Pancreas (tissue), 10 donors: ENCODE measurements at regions not wholly inside any gene's neighbourhood (a gene's known extent, or its start where the extent isn't known, plus 50 kb on each side); places are given as distances from the start of the nearest gene placed in this dataset.

Experiments
- ATAC-seq, 4 donors: fragments of 200-7000 bp; cut with Tn5 transposase; one replicate each; pipeline versions ENCODE4 v1.8.0 to v1.9.1; 2020; ENCODE audit warnings: mild to moderate bottlenecking in 4 of 4, moderate library complexity in 4 of 4
- DNase-seq, 6 donors: peaks; one replicate each; pipeline ENCODE4 v3.0.0-alpha.2; 2020
- FAIRE-seq: peaks from 2 replicates; lab custom pipeline; 2012; peaks lifted over from hg19 to GRCh38; lab: Jason Lieb, UNC
- H3K27ac ChIP-seq, 4 donors: fragments of 200-600 bp; sonication (generic); 1 replicate in 3 of 4; 2 replicates in 1 of 4; pipeline versions ENCODE4 v1.5.0 to v1.8.0; 2020
- H3K27me3 ChIP-seq, 4 donors: fragments of 200-600 bp; one replicate each; pipeline ENCODE4 v1.8.0; 2021
- H3K36me3 ChIP-seq, 3 donors: fragments of 200-600 bp; sonication (generic) in 1 of 3; one replicate each; pipeline versions ENCODE4 v1.5.0 to v1.8.0; 2020 to 2021
- H3K4me1 ChIP-seq, 3 donors: fragments of 200-600 bp; one replicate each; pipeline ENCODE4 v1.8.0; 2021
- H3K4me3 ChIP-seq, 4 donors: fragments of 200-600 bp; sonication (generic) in 2 of 4; one replicate each; pipeline versions ENCODE4 v1.5.0 to v1.8.0; 2020 to 2021
- H3K9me3 ChIP-seq, 4 donors: fragments of 200-600 bp; one replicate each; pipeline ENCODE4 v1.8.0; 2021
- WGBS, 2 donors: extraction: QIAGEN DNeasy Blood & Tissue Kit; methylation state at CpG; one replicate each; pipeline ENCODE4 v1.1.7; 2013; 5-methylcytosine and 5-hydroxymethylcytosine counted together
- intact Hi-C, 3 donors: fragments of 100-400 bp; cut with DNase I; formaldehyde crosslinking; loops; one replicate each; pipeline versions ENCODE4 v1.11.1 to v1.14.2; 2022
- TF ChIP-seq, protein P1 (sequence below), 4 donors: fragments of 200-600 bp; sonication (generic) in 3 of 4; IDR thresholded peaks; one replicate each; pipeline versions ENCODE4 v1.5.0 to v1.8.0; 2021; ENCODE audit warnings: antibody characterized with exemption in 4 of 4
- donor health status: healthy with polysubstance abuse.
- donor health status: DM: no; HTN: no; CAD: no; lungs with moderate emphysema.
- donor health status: DM: no; HTN: no; CAD: no.
- donor health status: control.
- donor health status: control.
- donor health status: Bipolar disorder and iron deficiency.
- donor health status: DM: yes; HTN: yes; CAD: no.
- donor health status: DM: no; HTN: no; CAD: no.
- donor health status: DM: no; HTN: no; CAD: no.
- donor health status: DM: yes; HTN: yes; CAD: no.

DNA sequence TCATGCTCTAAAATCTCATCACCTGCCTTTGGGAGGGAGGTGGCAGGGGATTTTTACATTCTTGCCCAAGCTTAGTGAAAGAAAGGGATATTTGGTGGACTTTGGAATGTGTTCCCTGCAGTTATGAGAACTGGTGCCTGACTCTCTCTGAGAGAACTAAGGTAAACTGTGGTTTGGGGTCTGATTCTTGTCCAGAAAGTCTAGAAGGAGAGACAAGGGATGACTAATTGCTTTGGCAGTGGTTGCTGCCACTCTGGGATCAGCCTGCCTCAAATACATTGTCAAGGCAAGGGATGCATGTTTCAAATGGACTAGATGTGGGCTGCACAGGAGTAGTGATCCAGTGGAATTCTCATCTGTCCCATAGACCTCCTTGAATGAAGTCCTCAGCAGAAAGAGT, 115.2 kb downstream of the DDIT4L start:
- intact Hi-C loops, result no loop called here
- H3K36me3 ChIP-seq, result no peaks in the 10 kb centered on the region
- no peak for DNase-seq
- no peaks in the 10 kb centered on the region for H3K4me1 ChIP-seq
- H3K27me3 ChIP-seq, result no peaks in the 10 kb centered on the region
- no peaks in the 10 kb centered on the region for H3K9me3 ChIP-seq
- no peak overlapping the region for H3K27ac ChIP-seq
- ATAC-seq, result no peak
- no peak for FAIRE-seq
- no peak overlapping the region for H3K4me3 ChIP-seq
- TF ChIP-seq, protein P1, sequence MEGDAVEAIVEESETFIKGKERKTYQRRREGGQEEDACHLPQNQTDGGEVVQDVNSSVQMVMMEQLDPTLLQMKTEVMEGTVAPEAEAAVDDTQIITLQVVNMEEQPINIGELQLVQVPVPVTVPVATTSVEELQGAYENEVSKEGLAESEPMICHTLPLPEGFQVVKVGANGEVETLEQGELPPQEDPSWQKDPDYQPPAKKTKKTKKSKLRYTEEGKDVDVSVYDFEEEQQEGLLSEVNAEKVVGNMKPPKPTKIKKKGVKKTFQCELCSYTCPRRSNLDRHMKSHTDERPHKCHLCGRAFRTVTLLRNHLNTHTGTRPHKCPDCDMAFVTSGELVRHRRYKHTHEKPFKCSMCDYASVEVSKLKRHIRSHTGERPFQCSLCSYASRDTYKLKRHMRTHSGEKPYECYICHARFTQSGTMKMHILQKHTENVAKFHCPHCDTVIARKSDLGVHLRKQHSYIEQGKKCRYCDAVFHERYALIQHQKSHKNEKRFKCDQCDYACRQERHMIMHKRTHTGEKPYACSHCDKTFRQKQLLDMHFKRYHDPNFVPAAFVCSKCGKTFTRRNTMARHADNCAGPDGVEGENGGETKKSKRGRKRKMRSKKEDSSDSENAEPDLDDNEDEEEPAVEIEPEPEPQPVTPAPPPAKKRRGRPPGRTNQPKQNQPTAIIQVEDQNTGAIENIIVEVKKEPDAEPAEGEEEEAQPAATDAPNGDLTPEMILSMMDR (IDR thresholded peaks at IDR 0.05), result no peak

DNA sequence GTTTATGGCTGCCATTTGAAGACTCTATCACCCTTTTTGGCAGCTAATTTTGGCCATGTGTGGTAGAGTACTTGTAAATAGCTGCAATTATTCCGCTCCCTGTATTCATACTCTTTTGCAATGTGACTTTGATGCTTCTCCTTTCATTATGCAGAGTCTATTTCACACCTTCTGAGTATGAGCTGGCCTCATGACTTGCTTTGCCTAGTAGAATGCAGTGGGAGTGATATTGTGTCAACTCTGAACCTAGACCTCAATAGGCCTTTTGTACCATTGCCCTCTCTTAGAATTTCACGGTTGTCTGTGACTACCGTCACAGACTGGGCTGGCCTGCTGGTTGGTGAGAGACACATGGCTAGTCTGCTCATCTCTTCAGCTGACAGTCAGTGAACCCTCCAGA, 118.8 kb downstream of the DDIT4L start:
- Histone ChIP-seq H3K9me3 (no peaks in the 10 kb centered on the region), H3K4me3 (no peak overlapping the region), H3K36me3 (no peaks in the 10 kb centered on the region), H3K4me1 (no peaks in the 10 kb centered on the region), H3K27ac (no peak overlapping the region), H3K27me3 (no peaks in the 10 kb centered on the region)
- 94% methylated on average over 3 of the region's 3 CpGs for WGBS, 2 donors
- intact Hi-C loops, result no loop called here
- ATAC-seq, result no peak
- DNase-seq, result no peak
- TF ChIP-seq, protein P1 (IDR thresholded peaks at IDR 0.05), result no peak
- no peak for FAIRE-seq

DNA sequence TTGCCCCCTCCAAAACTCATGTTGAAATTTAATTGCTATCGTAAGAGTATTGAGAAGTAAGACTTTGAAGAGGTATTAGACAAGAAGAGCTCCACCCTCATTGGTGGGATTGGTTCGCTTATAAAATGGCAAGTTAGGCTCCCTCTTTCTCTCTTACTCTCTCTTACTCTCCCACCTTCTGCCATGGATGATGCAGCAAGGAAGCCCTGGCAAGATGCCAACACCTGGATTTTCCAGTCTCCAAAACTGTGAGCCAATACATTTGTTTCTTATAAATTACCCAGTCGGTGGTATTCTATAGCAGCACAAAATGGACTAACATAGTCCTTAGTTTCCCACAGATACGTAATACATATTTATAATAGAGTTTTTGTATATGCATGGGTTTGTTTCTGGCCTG, 119.4 kb downstream of the DDIT4L start:
- Histone ChIP-seq H3K27ac (no peak overlapping the region), H3K27me3 (no peaks in the 10 kb centered on the region), H3K4me3 (no peak overlapping the region), H3K4me1 (no peaks in the 10 kb centered on the region), H3K36me3 (no peaks in the 10 kb centered on the region), H3K9me3 (no peaks in the 10 kb centered on the region)
- intact Hi-C loops, result no loop called here
- ATAC-seq (no peak), FAIRE-seq (no peak), DNase-seq (no peak)
- 78 to 92% methylated on average over 4 of the region's 4 CpGs for WGBS, 2 donors
- TF ChIP-seq, protein P1 (IDR thresholded peaks at IDR 0.05), result no peak

DNA sequence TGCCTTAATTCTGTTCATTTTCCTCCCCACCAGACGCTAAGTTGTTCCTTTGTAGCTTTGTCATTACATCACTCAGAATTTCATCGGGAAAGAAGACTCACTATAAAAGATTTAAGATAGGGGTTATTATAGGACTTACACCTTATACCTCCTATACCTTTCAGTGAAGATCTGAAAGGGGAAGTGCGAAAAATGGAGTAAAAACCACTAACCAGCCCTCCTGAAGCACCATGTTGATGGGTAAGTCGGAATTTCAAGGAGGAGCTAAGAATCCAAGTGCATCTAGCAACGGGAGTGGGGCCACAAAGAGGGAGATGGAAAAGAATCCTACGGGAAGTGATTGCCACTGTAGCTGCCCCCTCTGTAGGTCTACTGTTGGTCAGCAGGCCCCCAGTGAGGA, 119.1 kb upstream of the H2AZ1 start:
- TF ChIP-seq, protein P1 (IDR thresholded peaks at IDR 0.05), result no peak
- Histone ChIP-seq H3K27me3 (no peaks in the 10 kb centered on the region), H3K4me1 (no peaks in the 10 kb centered on the region), H3K27ac (no peak overlapping the region), H3K4me3 (no peak overlapping the region), H3K36me3 (no peaks in the 10 kb centered on the region), H3K9me3 (no peaks in the 10 kb centered on the region)
- DNase-seq, result no peak
- WGBS, 2 donors, result 59 to 72% methylated on average over 6 of the region's 6 CpGs
- FAIRE-seq, result no peak
- intact Hi-C loops, result no loop called here
- ATAC-seq, result no peak

DNA sequence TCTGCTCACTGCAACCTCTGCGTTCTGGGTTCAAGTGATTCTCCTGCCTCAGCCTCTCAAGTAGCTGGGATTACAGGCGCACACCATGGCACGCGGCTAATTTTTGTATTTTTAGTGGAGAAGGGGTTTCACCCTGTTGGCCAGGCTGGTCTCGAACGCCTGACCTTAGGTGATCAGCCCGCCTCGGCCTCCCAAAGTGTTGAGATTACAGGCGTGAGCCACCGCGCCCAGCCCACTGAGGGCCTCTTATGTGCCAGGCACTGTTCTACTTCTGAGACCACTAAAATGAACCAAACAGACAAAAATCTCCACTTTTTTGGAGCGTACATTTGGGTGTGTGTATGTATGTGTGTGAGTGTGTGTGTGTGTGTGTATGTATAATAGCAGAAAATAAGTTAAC, 117.2 kb upstream of the H2AZ1 start:
- no peaks in the 10 kb centered on the region for H3K27me3 ChIP-seq
- ATAC-seq (no peak), DNase-seq (no peak), FAIRE-seq (no peak)
- no peak overlapping the region for H3K27ac ChIP-seq
- no peaks in the 10 kb centered on the region for H3K4me1 ChIP-seq
- no peak overlapping the region for H3K4me3 ChIP-seq
- TF ChIP-seq, protein P1 (IDR thresholded peaks at IDR 0.05), result no peak
- WGBS, 2 donors, result 82 to 83% methylated on average over 12 of the region's 12 CpGs
- intact Hi-C loops, result no loop called here
- no peaks in the 10 kb centered on the region for H3K36me3 ChIP-seq
- H3K9me3 ChIP-seq, result no peaks in the 10 kb centered on the region
